Neural cell (in vitro differentiated cells): ENCODE measurements at regions not wholly inside any gene's neighbourhood (a gene's known extent, or its start where the extent isn't known, plus 50 kb on each side); places are given as distances from the start of the nearest gene placed in this dataset.

Experiments
- EZH2 ChIP-seq: fragments of 200-600, 300-800 bp; shearing (Covaris generic), sonication (generic); IDR thresholded peaks from 2 replicates; pipeline ENCODE4 v1.6.1; 2014; ENCODE audit warnings: antibody characterized with exemption, low read length, borderline replicate concordance, mild to moderate bottlenecking; ENCODE audit not compliant: insufficient read depth, poor library complexity, severe bottlenecking
- TAF1 ChIP-seq: IDR thresholded peaks from 2 replicates; pipeline ENCODE4 v1.6.1; 2012; ENCODE audit warnings: low read depth
- TF ChIP-seq, protein P1 (sequence below): fragments of 450-650 bp; IDR thresholded peaks from 2 replicates; pipeline ENCODE4 v1.5.1; 2014; ENCODE audit warnings: antibody characterized with exemption, mild to moderate bottlenecking, moderate library complexity; ENCODE audit not compliant: poor library complexity, severe bottlenecking
- TF ChIP-seq, protein P2 (sequence below): IDR thresholded peaks from 2 replicates; pipeline ENCODE4 v1.6.1; 2012; ENCODE audit warnings: borderline replicate concordance

DNA sequence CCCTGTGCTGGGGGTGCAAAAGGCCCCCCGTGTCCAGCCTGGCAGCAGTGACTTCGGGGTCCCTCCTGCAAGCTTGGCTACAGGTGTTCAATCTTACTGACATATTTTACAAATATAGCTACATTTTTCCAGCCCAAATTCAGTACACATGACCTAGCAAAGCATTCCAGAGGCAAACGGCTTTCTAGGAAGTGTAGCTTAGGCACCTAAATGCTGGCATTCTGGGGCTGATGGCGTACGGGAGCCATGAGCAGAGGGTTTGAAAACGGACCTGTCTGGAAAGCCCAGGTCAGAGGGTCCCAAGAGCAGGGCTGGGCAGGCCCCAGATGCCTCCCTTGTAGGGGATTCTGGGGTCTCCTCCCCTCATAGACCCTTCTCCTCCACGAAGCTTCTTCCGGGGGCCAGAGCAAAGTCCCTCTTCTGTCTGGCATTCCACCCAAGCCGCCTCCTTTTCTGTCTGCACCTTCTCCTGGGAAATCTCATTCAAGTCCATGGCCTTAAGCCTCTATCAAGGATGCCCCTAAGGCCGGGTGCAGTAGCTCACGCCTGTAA is 63.3 kb upstream of the ASAP2 start:
- no peak for TF ChIP-seq EZH2
- TF ChIP-seq, protein P1, sequence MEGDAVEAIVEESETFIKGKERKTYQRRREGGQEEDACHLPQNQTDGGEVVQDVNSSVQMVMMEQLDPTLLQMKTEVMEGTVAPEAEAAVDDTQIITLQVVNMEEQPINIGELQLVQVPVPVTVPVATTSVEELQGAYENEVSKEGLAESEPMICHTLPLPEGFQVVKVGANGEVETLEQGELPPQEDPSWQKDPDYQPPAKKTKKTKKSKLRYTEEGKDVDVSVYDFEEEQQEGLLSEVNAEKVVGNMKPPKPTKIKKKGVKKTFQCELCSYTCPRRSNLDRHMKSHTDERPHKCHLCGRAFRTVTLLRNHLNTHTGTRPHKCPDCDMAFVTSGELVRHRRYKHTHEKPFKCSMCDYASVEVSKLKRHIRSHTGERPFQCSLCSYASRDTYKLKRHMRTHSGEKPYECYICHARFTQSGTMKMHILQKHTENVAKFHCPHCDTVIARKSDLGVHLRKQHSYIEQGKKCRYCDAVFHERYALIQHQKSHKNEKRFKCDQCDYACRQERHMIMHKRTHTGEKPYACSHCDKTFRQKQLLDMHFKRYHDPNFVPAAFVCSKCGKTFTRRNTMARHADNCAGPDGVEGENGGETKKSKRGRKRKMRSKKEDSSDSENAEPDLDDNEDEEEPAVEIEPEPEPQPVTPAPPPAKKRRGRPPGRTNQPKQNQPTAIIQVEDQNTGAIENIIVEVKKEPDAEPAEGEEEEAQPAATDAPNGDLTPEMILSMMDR = no peak
- TF ChIP-seq TAF1 = no peak
- TF ChIP-seq, protein P2, sequence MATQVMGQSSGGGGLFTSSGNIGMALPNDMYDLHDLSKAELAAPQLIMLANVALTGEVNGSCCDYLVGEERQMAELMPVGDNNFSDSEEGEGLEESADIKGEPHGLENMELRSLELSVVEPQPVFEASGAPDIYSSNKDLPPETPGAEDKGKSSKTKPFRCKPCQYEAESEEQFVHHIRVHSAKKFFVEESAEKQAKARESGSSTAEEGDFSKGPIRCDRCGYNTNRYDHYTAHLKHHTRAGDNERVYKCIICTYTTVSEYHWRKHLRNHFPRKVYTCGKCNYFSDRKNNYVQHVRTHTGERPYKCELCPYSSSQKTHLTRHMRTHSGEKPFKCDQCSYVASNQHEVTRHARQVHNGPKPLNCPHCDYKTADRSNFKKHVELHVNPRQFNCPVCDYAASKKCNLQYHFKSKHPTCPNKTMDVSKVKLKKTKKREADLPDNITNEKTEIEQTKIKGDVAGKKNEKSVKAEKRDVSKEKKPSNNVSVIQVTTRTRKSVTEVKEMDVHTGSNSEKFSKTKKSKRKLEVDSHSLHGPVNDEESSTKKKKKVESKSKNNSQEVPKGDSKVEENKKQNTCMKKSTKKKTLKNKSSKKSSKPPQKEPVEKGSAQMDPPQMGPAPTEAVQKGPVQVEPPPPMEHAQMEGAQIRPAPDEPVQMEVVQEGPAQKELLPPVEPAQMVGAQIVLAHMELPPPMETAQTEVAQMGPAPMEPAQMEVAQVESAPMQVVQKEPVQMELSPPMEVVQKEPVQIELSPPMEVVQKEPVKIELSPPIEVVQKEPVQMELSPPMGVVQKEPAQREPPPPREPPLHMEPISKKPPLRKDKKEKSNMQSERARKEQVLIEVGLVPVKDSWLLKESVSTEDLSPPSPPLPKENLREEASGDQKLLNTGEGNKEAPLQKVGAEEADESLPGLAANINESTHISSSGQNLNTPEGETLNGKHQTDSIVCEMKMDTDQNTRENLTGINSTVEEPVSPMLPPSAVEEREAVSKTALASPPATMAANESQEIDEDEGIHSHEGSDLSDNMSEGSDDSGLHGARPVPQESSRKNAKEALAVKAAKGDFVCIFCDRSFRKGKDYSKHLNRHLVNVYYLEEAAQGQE = no peak
